Bone marrow (tissue), 2 donors: ENCODE measurements at regions not wholly inside any gene's neighbourhood (a gene's known extent, or its start where the extent isn't known, plus 50 kb on each side); places are given as distances from the start of the nearest gene placed in this dataset.
"Not testable (repeated sequence)": the region's sequence is repeated elsewhere in the genome, so short reads cannot be mapped to it uniquely, and the experiment has no call there.

Experiments used
- DNase-seq, 2 donors: peaks; one replicate each; lab custom pipeline; 2025; lab: John Stamatoyannopoulos, UW

- no peak for DNase-seq
These were observed 210.6 kb upstream of the ATP10A start for GRCh38 chr15:26073430-26074333.

GRCh38 chr15:26070095-26070532 lies 207.0 kb upstream of the ATP10A start:
- no peak for DNase-seq

- no peak for DNase-seq
These were observed 206.1 kb upstream of the ATP10A start for GRCh38 chr15:26069231-26069641.

- no peak for DNase-seq
These were observed 203.8 kb upstream of the ATP10A start for GRCh38 chr15:26066896-26067295.

- no peak for DNase-seq
These were observed 202.6 kb upstream of the ATP10A start for GRCh38 chr15:26065723-26066122.

GRCh38 chr15:26061248-26061647 lies 198.1 kb upstream of the ATP10A start:
- DNase-seq, result no peak

GRCh38 chr15:26056766-26057165 lies 193.6 kb upstream of the ATP10A start:
- not testable (repeated sequence) for DNase-seq

- DNase-seq, result no peak
These were observed 188.9 kb upstream of the ATP10A start for GRCh38 chr15:26051761-26052675.

- no peak for DNase-seq
These were observed 187.9 kb upstream of the ATP10A start for GRCh38 chr15:26050984-26051383.

GRCh38 chr15:26049900-26050657 lies 187.0 kb upstream of the ATP10A start:
- no peak for DNase-seq

GRCh38 chr15:26048669-26049068 lies 185.5 kb upstream of the ATP10A start:
- DNase-seq, result no peak

GRCh38 chr15:26045516-26045915 lies 182.4 kb upstream of the ATP10A start:
- no peak for DNase-seq

GRCh38 chr15:26043018-26043417 lies 179.9 kb upstream of the ATP10A start:
- DNase-seq, result no peak

GRCh38 chr15:26038693-26039092 lies 175.6 kb upstream of the ATP10A start:
- DNase-seq, result no peak

GRCh38 chr15:26037369-26037768 lies 174.2 kb upstream of the ATP10A start:
- DNase-seq, result no peak

- no peak for DNase-seq
These were observed 170.4 kb upstream of the ATP10A start for GRCh38 chr15:26033493-26033892.

GRCh38 chr15:26032162-26032846 lies 169.2 kb upstream of the ATP10A start:
- no peak for DNase-seq

- not testable (repeated sequence) for DNase-seq
These were observed 166.5 kb upstream of the ATP10A start for GRCh38 chr15:26029586-26029985.

GRCh38 chr15:26029146-26029545 lies 166.0 kb upstream of the ATP10A start:
- no peak for DNase-seq

- no peak for DNase-seq
These were observed 165.1 kb upstream of the ATP10A start for GRCh38 chr15:26028086-26028740.

- not testable (repeated sequence) for DNase-seq
These were observed 163.5 kb upstream of the ATP10A start for GRCh38 chr15:26026671-26027070.
